ENCODE measurements at regions not wholly inside any gene's neighbourhood (a gene's known extent, or its start where the extent isn't known, plus 50 kb on each side); places are given as distances from the start of the nearest gene placed in this dataset.
"Not testable (repeated sequence)": the region's sequence is repeated elsewhere in the genome, so short reads cannot be mapped to it uniquely, and the experiment has no call there.

DNA sequence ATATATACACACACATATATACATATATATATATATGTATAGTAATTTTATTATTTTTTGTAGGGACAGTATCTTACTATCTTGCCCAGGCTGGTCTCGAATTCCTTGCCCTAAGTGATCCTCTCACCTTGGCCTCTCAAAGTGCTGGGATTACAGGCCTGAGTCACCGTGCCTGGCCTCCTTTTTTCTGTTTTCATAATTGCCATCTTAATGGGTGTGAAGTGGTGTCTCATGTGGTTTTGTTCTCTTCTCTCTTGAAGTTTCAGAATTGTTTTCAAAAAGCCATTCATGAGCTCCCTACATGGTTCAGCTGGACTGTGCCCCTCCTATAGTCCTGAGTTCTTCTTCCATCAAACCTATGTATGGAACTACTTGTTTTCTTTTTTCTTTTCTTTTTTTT, 88.9 kb upstream of the CRYM start:
- H3K4me3 ChIP-seq (ENCODE audit: low read depth, low read length); DNase-seq (ENCODE audit: low read depth): not testable (repeated sequence)

- not testable (repeated sequence) for DNase-seq (ENCODE audit: low read depth); H3K4me3 ChIP-seq (ENCODE audit: low read depth, low read length)
These were observed 87.5 kb upstream of the CRYM start for GRCh38 chr16:21365541-21365940.

- not testable (repeated sequence) for H3K4me3 ChIP-seq (ENCODE audit: low read depth, low read length)
- peak; percentile 4 for DNase-seq (ENCODE audit: low read depth)
These were observed 85.6 kb upstream of the CRYM start for GRCh38 chr16:21363550-21364223.

- H3K4me3 ChIP-seq (ENCODE audit: low read depth, low read length) = not testable (repeated sequence)
- DNase-seq (ENCODE audit: low read depth) = peak; percentile 12
These were observed 83.6 kb upstream of the CRYM start for GRCh38 chr16:21361612-21362227.

DNA sequence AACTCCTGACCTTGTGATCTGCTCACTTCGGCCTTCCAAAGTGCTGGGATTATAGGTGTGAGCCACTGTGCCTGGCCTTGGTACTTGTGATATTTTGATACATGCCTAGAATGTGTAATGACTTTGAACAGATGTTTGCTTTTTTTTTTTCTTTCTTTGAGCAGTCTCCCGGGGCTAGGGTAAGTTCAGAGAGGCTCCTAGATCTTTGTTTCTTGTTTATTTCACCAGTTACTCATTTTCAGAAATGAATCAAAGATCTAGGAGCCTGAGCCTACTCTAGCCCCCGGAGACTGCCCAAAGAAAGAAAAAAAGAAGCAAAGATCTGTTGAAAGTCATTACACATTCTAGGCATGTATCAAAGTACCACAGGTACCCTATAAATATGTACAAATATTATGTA, 83.0 kb upstream of the CRYM start:
- not testable (repeated sequence) for DNase-seq (ENCODE audit: low read depth)

GRCh38 chr16:21359513-21359912, 81.4 kb upstream of the CRYM start:
- DNase-seq (ENCODE audit: low read depth) = not testable (repeated sequence)

More for the DNA sequence above, 83.0 kb upstream of the CRYM start:
- H3K4me3 ChIP-seq (ENCODE audit: low read depth, low read length) = not testable (repeated sequence)

DNA sequence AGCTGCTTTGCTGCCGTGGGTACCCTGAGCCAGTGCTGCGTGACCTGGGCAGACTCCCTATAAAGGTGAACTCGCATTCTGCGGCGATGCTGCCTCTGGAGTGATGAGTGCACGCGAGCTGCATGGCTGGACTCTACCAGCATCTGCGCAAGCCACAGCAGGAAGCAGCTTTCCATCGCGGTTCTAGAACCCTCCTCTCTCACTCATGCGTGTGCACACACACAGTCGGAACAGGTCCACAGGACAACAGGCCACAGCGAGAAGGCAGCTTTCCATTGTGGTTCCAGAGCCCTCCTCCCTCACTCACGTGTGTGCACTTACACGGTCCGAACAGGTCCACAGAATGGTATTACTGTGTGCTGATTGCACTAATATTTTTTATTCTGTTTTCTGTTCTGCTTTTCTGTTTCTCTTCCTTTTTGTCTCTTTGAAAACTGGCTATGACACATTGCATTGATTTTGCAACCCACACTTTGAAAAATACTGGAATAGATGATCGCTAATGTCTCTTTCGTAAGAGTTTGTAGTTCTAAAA, 80.2 kb upstream of the CRYM start:
- not testable (repeated sequence) for DNase-seq (ENCODE audit: low read depth); H3K4me3 ChIP-seq (ENCODE audit: low read depth, low read length)

More at GRCh38 chr16:21359513-21359912, 81.4 kb upstream of the CRYM start:
- not testable (repeated sequence) for H3K4me3 ChIP-seq (ENCODE audit: low read depth, low read length)

GRCh38 chr16:21356308-21356707, 78.2 kb upstream of the CRYM start:
- DNase-seq (ENCODE audit: low read depth); H3K4me3 ChIP-seq (ENCODE audit: low read depth, low read length): not testable (repeated sequence)

GRCh38 chr16:21351433-21351832, 73.3 kb upstream of the CRYM start:
- DNase-seq (ENCODE audit: low read depth); H3K4me3 ChIP-seq (ENCODE audit: low read depth, low read length): not testable (repeated sequence)

DNA sequence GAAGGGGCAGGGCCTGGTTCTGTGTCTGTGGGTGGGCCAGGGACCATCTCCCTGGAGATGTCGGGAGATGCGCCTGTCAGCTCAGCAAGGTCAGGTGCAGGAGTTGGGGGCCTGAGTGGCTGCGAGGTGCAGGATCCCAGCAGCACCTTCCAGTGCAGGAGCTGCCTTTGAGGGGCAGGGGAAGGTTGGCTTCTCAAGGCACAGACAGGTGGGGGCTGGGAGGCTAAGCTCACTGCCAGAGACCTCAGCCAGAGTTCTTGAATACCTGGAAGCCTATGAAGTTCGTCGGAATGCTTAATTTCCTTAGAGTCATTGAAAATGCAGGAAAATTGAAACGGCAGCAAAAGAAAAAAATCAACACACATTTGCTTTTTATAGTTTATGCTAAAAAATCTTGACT, 72.8 kb upstream of the CRYM start:
- not testable (repeated sequence) for DNase-seq (ENCODE audit: low read depth); H3K4me3 ChIP-seq (ENCODE audit: low read depth, low read length)

GRCh38 chr16:21349336-21349735, 71.2 kb upstream of the CRYM start:
- H3K4me3 ChIP-seq (ENCODE audit: low read depth, low read length); DNase-seq (ENCODE audit: low read depth): not testable (repeated sequence)

- not testable (repeated sequence) for DNase-seq (ENCODE audit: low read depth); H3K4me3 ChIP-seq (ENCODE audit: low read depth, low read length)
These were observed 70.7 kb upstream of the CRYM start for GRCh38 chr16:21348815-21349214.

GRCh38 chr16:21347538-21347937, 69.4 kb upstream of the CRYM start:
- DNase-seq (ENCODE audit: low read depth); H3K4me3 ChIP-seq (ENCODE audit: low read depth, low read length): not testable (repeated sequence)

DNA sequence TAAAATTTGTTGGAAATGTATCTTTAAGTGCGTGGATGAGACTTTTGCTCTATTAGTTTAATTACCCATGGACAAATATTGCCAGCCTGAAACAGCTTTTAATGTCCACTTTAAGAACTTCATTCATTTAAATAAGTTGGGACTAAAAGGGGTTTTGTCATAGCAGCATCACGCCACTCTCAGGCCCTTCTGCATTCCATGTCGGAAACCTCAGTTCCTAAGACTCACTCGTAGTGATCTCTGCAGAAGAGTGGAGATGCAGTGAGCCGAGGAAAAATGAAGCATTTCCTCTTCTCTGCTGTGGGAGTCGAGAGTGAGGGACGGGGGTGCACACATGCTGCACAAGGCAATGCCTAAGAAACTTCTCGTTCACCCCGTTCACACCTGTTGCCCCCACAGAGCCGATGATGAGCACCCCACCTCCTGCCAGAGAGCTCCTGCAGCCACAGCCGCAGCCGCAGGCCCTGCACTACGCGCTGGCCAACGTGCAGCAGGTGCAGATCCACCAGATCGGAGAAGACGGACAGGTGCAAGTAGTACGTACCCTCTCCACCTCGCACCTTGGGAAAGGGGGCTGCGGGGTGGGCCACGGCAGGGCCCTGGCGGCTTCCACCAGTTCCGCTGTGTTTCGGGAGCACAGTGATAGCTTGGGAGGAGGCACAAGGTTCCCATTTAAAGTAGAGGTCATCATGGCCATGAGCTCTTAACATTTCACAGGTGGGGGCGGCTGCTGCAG, 68.8 kb upstream of the CRYM start:
- H3K4me3 ChIP-seq (ENCODE audit: low read depth, low read length); DNase-seq (ENCODE audit: low read depth): not testable (repeated sequence)

- DNase-seq (ENCODE audit: low read depth) = not testable (repeated sequence)
These were observed 66.3 kb upstream of the CRYM start for GRCh38 chr16:21344361-21344912.

More at GRCh38 chr16:21344361-21344912, 66.3 kb upstream of the CRYM start:
- H3K4me3 ChIP-seq (ENCODE audit: low read depth, low read length) = not testable (repeated sequence)

Data from fibroblast of villous mesenchyme (primary cell).